GM12891 (cell line): ENCODE measurements at regions not wholly inside any gene's neighbourhood (a gene's known extent, or its start where the extent isn't known, plus 50 kb on each side); places are given as distances from the start of the nearest gene placed in this dataset.

ENCODE experiments used
- PAX5 ChIP-seq: IDR thresholded peaks from 2 replicates; pipeline ENCODE4 v1.6.1; 2011; ENCODE audit warnings: low read length, moderate library complexity, mild to moderate bottlenecking; ENCODE audit not compliant: insufficient read depth, severe bottlenecking
- POLR2A ChIP-seq: IDR thresholded peaks from 2 replicates; pipeline ENCODE4 v1.6.1; 2011; ENCODE audit warnings: low read depth, low read length, control low read depth
- POLR2AphosphoS5 ChIP-seq: IDR thresholded peaks from 2 replicates; pipeline ENCODE4 v1.6.1; 2011; ENCODE audit warnings: low read depth, low read length, control low read depth
- POU2F2 ChIP-seq: IDR thresholded peaks from 2 replicates; pipeline ENCODE4 v1.6.1; 2011; ENCODE audit warnings: low read depth, mild to moderate bottlenecking, control low read depth, low read length, moderate library complexity
- SPI1 ChIP-seq: IDR thresholded peaks from 2 replicates; pipeline ENCODE4 v1.6.1; 2011; ENCODE audit warnings: low read depth, low read length, control low read depth
- TAF1 ChIP-seq: IDR thresholded peaks from 2 replicates; pipeline ENCODE4 v1.6.1; 2011; ENCODE audit warnings: low read depth, low read length, control low read depth

GRCh38 chr11:116661056-116661455, 111.7 kb downstream of the BUD13 start:
- TF ChIP-seq POLR2AphosphoS5 = no peak
- TF ChIP-seq POLR2A = no peak
- TF ChIP-seq TAF1 = no peak
- no peak for TF ChIP-seq POU2F2
- no peak for TF ChIP-seq SPI1
- TF ChIP-seq PAX5 = no peak
